ENCODE measurements at regions not wholly inside any gene's neighbourhood (a gene's known extent, or its start where the extent isn't known, plus 50 kb on each side); places are given as distances from the start of the nearest gene placed in this dataset.
A peak's percentile ranks its signal among the peaks of the same experiment; 100 is the strongest.
"Not testable (repeated sequence)": the region's sequence is repeated elsewhere in the genome, so short reads cannot be mapped to it uniquely, and the experiment has no call there.

DNA sequence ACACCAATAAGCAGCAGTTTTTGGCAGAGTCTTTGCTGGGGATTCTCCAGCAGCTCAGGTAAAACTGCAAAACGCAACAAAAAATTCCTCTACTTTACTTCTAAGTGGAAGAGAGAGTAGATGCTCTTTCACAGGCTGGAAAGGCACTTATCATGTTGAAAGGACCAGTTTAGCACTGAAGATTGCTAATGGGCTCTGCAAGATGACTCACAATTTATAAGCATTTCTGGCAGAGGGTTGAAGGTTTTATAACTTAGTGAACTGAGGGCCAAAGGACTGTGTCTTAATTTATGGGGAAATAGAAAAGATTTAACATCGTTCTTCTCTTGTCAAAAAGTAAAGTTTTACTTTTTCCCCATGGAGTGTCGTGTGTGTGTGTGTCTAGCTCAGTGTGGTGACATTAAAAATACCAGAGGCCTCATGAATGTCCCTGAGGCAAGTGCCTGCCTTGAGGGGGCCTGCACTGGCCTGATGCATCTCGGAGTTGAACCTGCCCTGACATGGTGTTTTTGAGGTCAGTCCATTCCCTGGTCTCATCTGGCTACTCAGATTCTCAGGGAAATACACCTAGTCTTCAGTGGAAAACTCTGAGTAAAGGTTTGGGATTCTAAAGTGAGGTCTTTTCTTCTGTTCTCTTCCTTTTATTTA lies 1092.0 kb downstream of the NAALADL2 start:
- DNase-seq (ENCODE audit: low spot score), result no peak

DNA sequence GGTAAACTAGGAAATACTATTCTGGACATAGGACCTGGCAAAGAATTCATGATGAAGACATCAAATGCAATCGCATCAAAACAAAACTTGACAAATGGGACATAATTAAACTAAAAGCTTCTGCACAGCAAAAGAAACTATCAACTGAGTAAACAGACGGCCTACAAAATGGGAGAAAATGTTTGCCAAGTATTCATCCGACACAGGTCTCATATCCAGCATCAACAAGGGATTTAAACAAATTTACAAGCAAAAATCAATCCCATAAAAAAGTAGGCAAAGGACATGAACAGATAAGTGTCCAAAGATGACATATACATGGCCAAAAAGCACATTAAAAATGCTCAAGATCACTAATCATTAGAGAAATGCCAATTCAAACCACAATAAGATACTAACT lies 1088.9 kb downstream of the NAALADL2 start:
- no peak for DNase-seq (ENCODE audit: low spot score)

DNA sequence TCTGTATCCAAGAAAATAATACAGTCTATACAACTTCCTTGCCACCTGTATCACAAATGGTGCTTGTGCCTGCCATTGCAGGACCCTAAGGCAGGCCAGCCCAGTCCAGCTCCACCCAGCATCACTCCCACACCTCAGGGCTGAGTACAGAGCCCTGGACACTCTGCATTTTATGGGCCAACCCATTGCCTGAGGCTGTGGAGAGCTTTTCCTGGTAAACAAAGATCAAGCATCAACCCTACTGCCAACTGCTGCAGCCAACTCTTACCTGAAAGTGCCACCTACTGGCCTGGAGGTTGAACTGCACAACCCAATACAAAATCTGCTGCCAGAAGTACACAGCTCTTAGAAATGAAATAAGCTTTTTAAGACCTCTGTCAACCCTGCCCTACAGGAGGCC lies 1082.2 kb downstream of the NAALADL2 start:
- DNase-seq (ENCODE audit: low spot score), result peak; percentile 16

DNA sequence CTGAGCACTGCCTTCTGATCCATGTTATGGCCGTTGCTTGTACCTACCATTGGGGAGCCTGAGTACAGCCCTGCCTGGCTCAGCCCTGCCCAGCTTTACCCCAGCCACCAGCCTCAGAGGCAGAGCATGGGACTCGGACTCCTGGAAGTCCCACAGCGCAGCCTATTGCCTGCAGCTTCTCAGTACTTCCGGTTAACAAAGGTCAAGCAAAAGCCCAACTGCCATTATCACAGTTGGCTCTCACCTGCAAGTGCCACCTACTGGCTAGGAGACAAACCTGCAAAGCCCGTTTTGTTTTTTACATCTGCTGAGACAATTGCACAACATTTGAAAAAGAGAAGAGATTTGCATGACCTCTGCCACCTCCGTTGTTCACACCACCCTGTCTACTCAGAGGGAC lies 1081.7 kb downstream of the NAALADL2 start:
- DNase-seq (ENCODE audit: low spot score), result no peak

DNA sequence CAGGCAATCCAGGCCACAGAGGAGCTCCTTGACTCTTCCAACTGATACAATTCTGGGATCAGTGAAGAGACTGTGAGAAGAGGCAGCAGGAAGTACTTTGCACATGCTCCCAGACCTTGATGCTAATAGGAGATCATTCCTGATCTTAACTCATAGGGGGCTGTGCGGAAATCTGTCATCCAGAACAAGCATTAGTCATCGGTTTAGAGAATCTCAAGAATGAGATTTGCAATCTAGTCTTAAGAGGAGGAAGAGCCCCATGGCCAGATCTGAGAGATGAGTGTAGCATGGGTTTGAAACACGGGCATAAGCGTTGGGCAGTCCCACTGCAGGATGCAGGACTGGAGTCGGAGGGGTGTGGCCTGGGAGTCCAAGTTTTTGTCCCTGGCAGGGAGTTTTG lies 1081.1 kb downstream of the NAALADL2 start:
- no peak for DNase-seq (ENCODE audit: low spot score)

DNA sequence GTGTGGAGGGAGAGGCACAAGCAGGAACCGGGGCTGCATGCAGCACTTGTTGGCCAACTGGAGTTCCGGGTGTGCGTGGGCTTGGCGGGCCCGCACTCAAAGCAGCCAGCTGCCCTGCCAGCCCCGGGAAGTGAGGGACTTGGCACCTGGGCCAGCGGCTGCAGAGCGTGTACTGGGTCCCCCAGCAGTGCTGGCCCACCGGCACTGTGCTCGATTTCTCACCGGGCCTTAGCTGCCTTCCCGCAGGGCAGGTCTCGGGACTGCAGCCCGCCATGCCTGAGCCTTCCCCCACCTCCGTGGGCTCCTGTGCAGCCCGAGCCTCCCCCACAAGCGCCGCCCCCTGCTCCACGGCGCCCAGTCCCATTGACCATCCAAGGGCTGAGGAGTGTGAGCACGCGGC lies 1078.2 kb downstream of the NAALADL2 start:
- not testable (repeated sequence) for DNase-seq (ENCODE audit: low spot score)

DNA sequence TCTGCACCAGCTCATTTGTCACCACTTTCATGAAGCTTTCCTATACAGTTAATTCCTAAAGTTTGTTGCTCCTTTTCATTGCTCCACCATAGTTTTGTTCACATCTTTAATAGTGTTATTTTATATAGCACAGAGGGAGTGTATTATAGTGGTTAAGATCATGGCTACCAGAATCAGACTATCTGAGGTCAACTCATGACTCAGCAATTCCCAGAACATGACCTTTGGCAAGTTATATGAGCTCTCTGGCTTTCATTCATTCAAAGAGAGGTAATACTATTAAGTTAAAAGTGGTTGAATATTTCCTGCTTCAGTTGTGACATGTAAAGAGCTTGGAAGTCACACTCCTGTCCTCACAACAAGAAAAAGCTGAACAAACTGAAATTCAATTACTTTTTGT lies 1073.5 kb downstream of the NAALADL2 start:
- DNase-seq (ENCODE audit: low spot score), result no peak

DNA sequence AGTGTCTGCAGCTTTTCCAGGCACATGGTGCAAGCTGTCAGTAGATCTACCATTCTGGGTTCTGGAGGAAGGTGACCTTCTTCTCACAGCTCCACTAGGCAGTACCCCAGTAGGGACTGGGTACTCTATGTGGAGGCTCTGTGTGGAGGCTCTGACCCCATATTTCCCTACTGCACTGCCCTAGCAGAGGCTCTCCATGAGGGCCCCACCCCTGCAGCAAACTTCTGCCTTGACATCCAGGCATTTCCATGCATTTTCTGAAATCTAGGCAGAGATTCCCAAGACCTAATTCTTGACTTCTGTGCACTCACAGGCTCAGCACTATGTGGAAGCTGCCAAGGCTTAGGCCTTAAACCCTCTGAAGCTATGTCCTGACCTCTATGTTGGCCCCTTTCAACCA lies 1060.0 kb downstream of the NAALADL2 start:
- no peak for DNase-seq (ENCODE audit: low spot score)

DNA sequence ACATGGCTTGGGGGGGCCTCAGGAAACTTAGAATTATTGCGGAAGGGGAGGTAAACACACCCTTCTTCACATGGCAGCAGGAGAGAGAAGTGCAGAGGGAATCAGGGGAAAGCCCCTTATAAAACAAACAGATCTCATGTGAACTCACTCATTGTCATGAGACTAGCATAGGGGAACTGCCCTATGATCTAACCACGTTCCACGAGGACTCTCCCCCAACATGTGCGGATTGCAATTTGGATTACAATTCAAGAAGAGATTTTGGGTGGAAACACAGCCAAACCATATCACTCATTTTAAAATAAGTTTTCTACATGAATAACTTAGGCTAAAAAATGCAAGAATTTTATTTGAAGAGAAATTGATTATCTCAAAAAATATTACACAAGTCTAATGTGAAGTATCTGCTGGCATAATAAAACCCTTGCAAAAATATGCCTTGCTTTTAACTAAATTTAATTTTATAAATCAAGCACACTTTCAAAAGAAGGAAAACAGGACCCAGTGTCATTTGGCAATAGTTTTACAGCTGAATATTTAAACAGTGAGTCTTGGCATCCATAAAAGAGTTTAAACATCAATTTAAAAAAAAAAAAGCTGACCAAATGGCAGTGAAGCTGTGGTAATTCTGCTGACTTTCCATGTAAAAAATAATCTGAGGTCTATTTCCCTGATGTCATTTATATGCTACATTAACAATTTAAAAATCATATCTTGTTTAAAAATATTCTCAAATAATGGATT lies 1057.2 kb downstream of the NAALADL2 start:
- DNase-seq (ENCODE audit: low spot score), result no peak

DNA sequence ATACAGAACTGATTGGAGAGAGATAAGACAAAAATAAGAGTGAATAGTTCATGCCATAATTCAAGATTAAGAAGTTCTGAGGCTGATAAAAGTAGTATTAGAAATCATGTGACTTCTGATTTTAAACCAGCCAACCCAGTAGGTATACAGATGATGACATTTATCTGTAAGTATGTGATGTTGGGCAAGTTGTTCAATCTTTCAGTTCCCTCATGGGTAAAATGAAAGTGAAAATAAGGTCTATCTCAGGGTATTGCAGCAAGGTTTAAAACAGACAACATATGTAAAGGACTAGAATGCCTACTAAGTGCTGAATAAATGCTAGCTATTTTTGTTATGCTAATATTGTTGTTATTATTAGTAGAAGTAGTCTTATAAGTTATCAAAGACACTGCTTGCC lies 1055.7 kb downstream of the NAALADL2 start:
- no peak for DNase-seq (ENCODE audit: low spot score)

DNA sequence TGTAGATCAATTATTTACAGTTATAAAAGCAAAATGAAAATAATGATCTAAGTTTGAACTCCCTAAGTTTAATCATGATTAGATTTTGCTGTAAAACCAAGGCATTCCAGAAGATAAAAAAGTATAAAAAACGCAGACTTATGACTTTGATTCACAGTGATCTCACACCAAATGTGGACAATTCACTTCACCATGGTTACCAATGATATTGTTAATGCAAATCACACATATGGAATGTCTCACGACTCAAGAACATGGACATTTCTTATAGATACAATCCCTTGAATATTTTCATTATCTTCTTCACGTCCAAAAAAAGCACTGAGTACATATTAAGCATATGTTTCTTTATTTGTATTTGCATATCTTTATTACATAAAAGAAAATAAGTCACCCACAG lies 1054.2 kb downstream of the NAALADL2 start:
- no peak for DNase-seq (ENCODE audit: low spot score)

DNA sequence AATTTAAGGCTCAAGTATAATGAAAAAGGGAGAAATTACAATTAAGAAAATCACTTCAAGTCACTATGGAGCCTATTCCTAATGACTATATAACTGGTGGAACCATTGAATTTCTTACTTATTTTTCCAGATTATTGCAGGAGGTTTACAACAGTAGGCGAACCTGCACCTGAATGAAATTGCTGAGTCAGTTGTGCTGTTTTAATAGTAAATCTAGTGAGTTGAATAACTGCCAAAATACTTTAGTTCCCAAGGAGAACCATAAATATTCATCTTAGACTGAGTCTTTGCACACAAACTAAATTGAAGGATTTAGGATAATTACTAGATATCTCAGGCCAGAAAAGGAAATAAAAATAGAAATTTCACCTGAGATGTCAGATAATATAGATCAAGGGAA lies 1052.8 kb downstream of the NAALADL2 start:
- DNase-seq (ENCODE audit: low spot score), result no peak

DNA sequence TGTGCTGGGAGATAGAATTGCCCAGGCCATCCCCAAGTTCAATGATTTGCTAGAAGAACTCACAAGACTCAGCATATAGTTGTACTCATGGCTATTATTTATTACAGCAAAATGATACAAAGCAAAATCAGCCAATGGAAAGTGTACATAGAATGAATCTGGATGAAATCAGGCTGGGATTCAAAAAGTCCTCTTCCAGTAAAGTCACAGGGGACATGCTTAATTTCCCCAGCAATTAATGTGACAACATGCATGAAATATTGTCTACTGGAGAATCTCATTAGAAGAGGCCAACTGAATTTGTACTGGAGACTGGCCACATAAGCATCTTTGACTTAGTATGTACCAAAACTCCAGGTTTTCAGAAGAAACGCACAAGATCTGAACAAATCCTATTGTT lies 1043.1 kb downstream of the NAALADL2 start:
- no peak for DNase-seq (ENCODE audit: low spot score)

DNA sequence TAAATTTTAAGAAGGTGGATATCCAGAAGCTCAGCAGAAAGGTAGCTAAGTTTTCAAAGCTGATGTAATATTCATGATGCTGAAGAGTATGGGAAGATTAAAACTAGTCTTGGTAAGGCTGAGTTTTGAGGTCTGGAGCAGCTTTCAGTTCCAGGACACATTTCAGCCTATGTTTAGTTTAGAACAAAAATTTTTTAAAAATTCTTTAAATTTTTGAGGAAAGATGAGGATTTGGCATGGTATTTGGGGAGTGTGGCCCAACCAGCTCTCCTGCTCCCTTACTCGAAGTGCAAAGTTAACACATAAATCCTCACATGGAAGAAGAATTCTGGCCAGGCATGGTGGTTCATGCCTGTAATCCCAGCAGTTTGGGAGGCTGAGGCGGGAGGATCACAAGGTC lies 1039.1 kb downstream of the NAALADL2 start:
- no peak for DNase-seq (ENCODE audit: low spot score)

DNA sequence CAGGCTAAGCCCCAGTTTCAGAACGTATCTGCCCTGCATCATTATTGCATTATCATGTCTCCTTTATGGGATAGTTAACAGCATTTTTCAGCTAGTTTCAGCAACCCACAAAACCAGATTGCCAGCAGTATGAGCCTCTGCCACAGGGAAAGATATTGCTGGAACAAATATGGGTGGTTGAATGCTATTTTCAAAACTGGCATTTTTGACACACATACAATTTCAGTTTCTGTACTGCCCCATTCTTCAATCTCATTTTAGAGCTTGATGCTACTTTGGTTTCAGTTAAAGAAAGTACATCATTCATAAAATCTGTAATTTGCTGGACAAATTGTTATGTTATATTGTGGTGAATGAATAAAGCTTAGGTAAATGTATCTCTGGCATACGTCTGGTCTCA lies 1037.5 kb downstream of the NAALADL2 start:
- DNase-seq (ENCODE audit: low spot score), result no peak

DNA sequence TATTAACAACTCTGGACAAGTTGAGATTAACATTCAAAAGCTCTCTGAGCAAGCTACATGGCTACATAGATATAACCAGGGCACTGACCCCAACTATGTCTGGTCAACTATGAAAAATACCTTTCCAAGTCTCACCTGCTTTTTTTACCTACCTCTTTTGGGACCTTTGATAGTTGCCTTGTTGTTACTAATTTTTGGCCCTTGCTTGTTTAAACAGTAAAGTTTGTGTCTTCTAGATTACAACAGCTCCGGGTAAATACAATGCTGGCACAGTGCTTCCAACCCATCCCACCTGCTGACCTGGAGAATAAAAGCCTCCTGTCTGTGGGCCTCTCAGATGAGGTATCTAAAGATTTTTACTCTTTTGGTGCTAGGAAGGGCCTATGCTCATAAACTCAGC lies 1036.6 kb downstream of the NAALADL2 start:
- no peak for DNase-seq (ENCODE audit: low spot score)

DNA sequence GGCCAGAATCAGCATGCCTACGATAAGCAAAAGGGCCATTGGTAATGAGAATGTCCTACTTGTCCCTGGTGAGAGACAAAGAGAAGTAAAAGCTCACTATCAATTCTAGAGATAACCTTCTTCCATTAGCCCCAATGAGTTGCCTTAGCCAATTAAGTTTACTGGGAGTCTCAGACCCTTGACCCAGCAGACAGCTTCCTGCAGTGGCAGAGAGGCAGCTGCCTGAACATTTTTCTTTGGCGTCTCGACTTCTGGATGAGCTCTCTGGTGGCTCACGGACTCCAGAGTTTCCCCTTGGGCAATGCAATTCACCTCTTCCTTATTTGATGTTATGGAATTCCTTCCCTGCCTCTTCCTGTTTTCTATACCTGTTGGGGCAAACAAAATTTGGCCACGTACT lies 1034.4 kb downstream of the NAALADL2 start:
- no peak for DNase-seq (ENCODE audit: low spot score)

DNA sequence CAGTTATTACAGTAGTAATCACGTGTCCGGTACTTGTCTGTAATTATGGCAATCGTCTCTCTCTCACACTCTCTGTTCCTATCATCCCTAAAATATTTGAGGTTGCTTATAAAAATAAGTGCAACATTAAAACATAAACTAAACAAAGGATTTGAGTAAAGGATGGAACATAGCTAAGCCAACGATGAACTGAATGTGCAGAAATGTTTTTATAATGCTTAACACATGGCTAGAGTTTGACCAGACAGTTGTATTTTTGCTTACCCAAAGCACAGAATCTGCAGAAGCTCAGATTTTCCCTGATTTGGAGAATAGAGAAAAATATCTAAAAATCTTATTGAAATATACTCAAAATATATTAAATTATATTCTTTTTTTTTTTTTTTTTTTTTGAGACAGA lies 1030.9 kb downstream of the NAALADL2 start:
- DNase-seq (ENCODE audit: low spot score), result no peak

DNA sequence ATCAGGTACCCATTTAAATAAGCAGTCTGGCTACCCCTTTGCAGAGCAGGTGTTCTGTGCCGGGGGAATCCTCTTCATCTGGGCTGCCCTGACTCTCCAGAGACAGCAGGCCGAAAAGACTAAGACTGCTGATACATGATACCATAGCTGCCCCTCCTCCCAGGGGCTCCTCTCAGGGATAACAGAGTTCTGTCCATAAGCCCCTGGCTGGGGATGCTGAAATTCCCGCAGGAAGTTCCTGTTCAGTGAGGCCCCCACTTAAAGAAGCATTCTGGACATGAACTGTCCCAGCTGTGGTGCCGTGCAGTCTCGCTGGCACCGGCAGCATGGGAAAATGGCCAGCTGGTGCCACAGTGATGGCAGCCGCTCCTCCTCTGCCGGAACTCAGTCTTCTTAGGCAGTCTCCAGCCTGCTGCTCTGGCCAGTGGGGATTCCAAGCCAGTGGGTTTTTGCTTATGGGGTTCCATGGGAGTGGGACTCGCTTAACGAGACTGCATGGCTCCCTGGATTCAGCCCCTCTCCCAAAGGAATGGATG lies 1026.2 kb downstream of the NAALADL2 start:
- DNase-seq (ENCODE audit: low spot score), result no peak

DNA sequence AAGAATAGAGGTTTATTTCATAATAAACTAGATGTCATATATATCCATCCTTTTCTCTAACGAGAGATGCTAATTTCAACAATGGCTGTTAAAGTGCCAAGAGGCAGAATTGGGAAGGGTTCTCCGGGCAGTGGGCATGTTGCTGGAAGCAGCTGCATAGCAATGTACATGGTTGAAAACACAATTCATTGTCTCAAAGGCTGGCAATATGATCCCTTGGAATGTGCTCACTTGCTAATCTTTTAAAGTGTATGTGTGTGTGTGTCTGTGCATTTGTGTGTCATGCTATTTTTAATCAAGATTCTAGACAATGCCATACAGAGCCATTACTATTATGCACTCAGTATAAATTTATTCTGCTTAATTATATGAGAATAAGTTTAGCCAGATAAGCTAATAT lies 1020.3 kb downstream of the NAALADL2 start:
- no peak for DNase-seq (ENCODE audit: low spot score)

DNA sequence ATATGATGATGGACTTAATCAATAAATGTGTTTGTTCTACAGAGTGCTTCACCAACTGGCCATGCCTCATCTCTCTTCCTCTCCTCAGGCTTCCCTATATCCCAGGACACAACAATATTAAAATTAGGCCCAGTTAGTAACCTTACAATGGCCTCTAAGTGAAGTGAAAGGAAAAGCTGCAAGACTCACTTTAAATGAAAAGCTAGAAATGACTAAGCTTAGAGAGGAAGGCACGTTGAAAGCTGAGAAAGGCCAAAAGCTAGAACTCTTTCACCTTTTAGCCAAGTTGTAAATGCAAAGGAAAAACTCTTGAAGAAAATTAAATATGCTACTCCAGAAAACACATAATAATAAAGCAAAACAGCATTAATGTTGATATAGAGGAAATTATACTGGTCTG lies 1010.3 kb downstream of the NAALADL2 start:
- peak; percentile 1 for DNase-seq (ENCODE audit: low spot score)

DNA sequence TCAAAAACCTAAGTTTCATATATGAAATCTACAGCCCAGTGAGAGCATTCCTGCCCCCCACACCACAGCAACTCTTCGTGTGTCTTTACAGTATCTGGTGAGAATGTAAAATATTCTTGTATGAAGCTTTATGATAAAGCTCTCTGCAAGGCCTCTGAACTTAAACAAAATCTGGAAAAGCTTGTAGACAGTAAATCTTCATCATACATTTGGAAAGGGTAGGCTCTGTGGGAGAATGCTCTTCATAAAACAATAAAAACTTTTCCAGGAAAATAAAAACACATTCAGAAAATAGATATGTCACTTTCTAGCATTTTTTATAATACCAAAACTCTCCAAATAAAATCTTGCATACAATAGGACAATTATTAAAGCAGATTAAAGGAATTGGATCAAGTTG lies 1009.5 kb downstream of the NAALADL2 start:
- DNase-seq (ENCODE audit: low spot score), result no peak

DNA sequence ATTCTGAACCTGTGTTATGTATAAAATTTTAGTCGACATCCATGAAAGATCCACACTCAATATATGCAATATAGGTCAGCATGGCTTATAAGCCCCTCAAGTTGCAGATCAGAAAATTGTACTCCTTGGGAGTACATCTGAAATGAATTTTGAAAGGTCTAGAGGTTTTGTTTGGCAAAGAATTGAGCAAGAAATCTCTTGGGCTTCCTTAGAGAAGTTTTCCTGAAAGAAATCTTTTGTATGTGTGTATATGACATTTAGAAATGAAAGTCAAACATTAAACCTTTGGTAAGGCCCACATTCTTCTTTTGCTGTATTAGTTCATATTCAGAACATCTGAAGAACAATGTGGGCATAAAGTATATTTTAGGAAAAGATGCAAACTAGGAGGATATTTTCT lies 1006.6 kb downstream of the NAALADL2 start:
- no peak for DNase-seq (ENCODE audit: low spot score)

DNA sequence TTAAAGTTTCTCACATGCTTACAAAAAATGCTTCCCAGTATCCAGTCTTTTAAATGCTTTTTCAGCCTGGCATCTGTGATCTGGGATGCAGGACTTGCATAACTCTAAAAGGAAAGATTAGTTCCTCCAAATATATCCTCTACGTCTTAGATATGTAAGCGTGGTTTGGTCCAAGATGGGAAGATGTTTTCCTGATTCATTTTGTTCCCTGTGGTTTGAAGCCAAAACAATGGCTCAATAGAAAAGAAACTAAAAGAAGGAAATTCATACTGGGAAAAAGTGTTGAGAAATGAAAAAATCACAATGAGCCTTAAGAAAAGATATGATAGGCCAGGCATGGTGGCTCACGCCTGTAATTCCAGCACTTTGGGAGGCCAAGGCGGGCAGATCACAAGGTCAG lies 1002.8 kb downstream of the NAALADL2 start:
- DNase-seq (ENCODE audit: low spot score), result no peak

Measured in activated CD4-positive, alpha-beta T cell treated with anti-CD3 and anti-CD28 coated beads, Interleukin-2, Interleukin-4, amounts not matched to agents 100 ng/mL and 50 ng/mL, durations not matched to agents 16 hours and 8 hours (primary cell).